HG02588 (cell line): ENCODE measurements at regions not wholly inside any gene's neighbourhood (a gene's known extent, or its start where the extent isn't known, plus 50 kb on each side); places are given as distances from the start of the nearest gene placed in this dataset.
"Not testable (repeated sequence)": the region's sequence is repeated elsewhere in the genome, so short reads cannot be mapped to it uniquely, and the experiment has no call there.

Experiments used
- ATAC-seq: cut with Tn5 transposase; IDR thresholded peaks from one replicate; pipeline ENCODE4 v1.9.1; 2021; ENCODE audit warnings: mild to moderate bottlenecking, moderate library complexity; ENCODE audit not compliant: unreplicated experiment

DNA sequence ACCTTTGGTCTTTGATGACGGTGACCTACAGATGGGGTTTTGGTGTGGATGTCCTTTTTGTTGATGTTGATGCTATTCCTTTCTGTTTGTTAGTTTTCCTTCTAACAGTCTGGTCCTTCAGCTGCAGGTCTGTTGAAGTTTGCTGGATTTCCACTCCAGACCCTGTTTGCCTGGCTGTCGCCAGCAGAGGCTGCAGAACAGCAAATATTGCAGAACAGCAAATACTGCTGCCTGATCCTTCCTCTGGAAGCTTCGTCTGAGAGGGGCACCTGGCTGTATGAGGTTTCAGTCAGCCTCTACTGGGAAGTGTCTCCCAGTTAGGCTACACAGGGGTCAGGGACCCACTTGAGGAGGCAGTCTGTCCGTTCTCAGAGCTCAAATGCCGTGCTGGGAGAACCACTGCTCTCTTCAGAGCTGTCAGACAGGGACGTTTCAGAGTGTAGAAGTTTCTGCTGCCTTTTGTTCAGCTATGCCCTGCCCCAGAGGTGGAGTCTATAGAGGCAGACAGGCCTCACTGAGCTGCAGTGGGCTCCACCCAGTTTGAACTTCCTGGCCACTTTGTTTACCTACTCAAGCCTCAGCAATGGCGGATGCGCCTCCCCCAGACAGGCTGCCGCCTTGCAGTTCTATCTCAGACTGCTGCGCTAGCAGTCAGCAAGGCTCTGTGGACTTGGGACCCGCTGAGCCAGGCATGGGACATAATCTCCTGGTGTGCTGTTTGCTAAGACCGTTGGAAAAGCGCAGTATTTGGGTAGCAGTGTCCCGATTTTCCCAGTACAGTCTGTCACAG lies 156.4 kb upstream of the NR3C2 start:
- not testable (repeated sequence) for ATAC-seq

DNA sequence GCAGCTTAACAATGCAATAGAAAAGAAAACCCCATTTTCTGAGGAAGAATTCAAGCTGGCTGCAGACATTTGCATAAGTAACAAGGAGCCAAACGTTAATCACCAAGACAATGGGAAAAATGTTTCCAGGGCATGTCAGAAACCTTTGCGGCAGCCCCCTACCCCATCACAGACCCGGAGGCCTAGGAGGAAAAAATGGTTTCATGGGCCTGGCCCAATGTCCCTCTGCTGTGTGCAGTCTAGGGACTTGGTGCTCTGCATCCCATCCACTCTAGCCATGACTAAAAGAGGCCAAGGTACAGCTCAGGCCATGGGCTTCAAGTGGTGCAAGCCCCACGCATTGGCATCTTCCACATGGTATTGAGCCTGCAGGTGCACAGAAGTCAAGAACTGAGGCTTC lies 147.0 kb upstream of the NR3C2 start:
- no peak for ATAC-seq

DNA sequence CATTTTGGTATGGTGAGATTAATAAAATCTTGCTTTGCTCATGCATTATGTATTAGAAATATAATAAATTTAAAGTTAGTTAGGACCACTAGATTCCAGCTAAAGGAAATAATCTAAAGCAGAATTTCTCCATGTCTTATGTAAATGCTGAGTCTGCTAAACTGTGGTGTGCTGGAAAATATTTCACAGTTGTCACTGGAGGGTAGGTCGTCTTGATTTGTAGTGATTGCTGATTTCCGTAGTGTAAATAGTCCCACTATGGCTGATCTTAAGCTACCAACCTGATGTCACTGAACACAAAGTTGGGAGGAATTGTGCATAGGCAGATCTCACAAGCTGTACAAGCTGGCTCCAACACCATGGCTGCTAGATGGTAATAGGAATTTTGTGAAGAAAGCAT lies 133.4 kb upstream of the NR3C2 start:
- no peak for ATAC-seq

DNA sequence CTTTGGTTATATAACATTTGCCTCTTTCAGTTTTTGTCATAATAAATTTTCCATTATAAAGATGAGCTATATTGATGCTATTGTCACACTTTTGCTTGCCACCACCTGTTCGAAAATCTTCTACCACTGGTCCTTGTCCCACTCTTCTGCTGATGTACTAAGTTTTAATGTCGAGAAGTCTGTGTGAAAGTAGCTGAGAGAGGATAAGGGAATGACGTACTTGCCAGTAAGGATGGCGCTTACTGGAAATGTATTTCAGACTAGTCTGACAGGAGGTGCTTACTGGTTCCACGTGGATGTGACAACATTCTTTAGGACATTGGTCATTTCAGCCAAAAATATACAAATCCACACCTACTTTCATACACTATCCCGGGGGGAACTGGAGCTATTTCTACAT lies 132.7 kb upstream of the NR3C2 start:
- ATAC-seq: no peak

DNA sequence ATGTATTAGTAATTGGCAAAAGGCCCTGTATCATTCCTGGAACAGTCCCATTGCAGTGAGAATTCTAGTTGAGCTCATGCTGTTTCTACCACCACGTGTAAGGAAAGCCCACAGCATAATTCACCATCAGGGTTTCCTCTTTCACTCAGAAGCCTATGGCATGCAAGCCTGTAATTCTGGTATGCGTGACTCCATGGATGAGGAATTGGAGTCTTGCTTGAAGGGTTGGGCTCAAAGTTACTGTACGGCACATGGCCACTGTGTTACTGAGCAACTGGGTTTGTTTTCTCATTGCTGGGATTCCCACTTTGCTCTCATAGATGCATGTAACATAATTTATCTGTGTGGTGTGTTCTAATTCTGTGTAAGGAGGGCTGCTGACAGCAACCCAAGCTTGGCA lies 132.3 kb upstream of the NR3C2 start:
- no peak for ATAC-seq

DNA sequence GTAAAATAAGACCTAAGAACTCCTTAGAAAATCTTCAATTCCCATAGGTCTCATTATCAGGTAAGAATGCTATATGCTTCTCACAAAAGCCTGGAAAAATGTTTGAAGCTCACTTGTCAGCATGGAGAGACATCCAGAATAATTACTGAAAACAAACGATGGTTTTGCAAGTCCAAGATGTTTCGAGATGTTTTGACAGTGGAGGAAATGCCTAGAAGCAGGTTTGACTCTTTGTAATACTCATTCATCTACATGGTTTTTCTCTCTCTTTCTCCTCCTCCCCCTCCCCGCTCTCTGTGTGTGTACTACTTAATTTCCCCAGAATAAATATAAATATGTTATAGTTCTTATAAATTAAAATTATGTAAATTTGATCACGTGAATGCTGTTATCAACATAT lies 131.9 kb upstream of the NR3C2 start:
- no peak for ATAC-seq

DNA sequence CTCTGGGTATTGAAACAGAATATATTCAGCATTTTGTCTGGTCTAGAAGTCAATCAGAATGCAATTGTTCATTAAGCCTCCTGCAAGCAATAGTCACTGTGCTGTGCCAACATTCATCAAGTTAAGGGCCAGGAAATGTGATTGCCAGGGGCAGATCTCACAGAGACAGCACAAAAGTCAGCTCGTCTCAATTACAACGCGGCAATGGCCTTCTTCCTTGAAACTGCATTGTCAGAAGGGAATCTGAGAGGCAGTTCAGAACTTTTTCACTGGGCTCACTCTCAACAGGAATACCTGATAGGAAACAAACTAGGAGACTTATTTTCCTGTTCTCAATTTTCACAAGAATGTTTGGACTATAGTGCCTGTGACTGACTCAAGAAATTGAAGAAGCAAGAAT lies 131.1 kb upstream of the NR3C2 start:
- no peak for ATAC-seq

DNA sequence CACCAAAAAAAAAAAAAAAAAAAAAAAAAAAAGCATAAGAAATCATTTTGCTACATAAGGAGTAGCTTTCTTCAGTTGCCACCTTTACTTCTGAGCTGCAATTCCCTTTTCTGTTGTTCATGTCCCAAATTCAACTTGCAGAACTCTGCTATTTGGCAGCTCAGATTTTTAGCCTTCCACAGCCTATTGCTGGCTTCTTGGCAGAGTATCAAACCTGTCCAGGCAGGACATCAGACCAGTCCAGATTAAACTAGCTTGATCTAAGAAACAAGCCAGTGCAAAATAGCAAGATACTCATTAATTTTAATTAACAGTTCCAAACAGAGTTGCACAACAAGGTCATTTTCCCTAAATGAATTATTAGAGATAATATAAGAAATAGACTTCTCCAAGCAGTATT lies 123.6 kb upstream of the NR3C2 start:
- ATAC-seq: no peak

DNA sequence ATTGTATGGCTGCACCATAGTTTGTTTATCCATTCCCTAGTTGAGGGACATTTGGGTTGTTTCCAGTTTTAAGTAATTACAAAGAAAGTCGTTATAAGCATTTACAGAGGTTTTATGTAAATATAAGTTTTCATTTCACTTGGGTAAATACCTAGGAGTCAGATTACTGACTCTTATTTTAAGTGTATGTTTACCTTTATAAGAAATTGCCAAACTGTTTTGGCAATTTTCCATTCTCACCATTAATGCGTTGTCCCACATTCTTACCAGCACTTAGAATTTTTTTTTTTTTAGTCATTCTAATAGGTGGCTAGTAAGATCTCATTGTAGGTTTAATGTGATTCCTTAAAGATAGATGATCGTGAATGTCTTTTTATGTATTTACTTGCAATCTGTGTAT lies 121.5 kb upstream of the NR3C2 start:
- no peak for ATAC-seq

DNA sequence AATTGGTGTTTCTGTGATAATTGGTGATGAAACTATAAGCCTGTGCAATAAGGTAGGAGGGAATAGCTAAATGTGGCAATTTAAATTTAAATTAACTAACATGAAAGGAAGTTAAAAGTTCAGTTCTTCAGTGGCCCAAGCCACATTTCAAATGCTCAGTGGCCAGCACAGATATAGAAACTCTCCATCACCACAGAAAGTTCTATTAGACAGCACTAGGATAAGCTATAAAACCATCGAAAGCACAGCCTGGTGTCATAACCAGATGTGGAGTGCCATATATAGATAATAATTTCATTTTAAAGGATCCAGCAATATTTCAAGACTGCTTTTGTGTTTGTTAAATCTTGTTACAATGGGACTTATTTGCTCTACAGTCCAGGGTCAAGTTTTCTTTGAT lies 119.3 kb upstream of the NR3C2 start:
- no peak for ATAC-seq

DNA sequence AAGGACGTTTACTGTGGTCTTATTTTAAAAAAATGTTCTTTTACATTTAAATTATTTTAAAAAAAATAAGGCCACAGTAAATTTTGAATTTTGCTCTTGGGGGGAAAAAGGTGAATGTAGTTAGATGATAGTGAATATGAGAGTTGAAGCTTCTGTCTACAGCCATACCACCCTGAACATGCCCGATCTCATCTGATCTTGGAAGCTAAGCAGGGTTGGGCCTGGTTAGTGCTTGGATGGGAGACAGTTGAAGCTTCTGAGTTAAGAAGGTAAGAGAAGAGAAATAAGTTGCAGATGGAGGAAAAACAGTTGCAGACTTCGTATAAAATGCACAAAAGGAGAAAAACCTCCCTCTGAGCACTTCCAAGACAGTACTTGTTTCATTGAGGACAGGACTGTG lies 115.6 kb upstream of the NR3C2 start:
- ATAC-seq: no peak

DNA sequence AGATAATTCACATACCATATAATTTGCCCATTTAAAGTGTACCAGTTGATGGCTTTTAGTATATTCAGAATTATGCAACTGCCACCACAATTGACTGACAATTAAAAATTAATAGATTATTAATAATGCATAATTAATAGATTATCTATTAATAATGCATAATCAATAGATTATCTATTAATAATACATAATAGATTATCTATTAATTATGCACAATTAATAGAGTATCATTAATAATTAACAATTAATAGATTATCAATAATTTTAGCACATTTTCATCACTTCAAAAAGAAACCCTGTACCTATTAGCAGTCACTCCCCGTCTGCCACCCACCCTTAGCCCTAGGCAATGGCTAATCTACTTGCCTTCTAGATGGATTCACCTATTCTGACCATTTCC lies 108.6 kb upstream of the NR3C2 start:
- ATAC-seq: no peak

DNA sequence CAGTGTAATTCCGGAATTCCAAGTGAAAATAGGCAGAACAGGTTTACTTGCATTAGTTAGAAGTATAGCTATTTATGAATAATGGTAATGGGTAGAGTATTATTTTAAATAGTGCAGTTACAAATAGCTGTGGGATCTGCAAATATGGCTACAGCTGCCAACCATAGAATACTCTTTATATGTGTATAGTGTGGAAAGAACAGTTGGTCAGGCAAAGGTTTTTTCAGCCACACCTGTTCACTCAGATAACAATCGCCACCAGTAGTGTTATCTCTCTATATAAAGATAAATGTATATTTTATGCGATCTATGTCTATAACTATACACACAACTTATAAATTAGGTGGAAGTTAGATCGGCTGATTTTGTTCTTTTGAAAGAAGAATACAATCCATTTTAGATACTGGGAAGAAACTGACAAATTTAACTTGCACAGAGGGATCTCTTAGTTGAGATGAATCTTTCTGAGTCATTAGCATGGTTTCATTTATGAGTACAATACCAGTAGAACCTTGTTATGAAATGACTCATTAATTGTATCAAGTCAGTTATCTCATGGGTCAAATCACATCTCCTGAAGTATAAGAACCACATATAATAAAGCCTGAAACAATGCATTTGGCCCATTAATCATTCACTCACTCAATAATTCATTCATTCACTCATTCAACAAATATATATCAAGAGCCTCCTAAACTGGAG lies 100.9 kb upstream of the NR3C2 start:
- no peak for ATAC-seq

DNA sequence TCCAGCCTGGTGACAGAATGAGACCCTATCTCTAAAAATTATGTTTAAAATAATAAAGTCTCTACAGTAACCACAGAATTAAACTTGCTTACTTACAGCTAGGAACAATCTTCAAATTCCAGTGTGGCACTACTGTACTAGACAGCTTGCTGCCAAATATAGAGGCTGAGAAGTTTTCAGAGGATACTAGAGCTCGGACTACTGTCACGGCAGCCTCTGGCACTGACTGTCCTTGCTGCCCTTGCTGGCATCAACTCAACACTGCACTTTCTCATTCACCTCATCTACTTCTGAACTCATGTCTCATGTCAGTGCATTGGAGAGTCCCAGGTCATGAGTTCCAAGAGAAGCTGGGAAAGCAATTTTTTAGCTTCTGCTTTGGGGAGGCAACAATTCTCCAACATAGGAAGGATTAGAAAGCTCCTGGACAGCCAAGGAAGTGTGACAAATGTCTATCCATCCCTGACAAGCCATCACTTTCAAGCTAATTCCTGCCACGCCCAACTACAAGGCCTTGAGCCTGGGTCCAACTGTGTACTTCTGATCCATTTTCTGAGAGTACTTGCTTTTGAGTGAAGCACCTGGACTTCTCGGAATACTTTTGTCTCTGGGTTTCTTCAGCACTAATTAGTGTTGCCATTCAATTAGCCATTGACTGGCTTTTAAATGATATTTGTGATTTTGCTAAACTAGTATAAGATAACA lies 98.6 kb upstream of the NR3C2 start:
- no peak for ATAC-seq

DNA sequence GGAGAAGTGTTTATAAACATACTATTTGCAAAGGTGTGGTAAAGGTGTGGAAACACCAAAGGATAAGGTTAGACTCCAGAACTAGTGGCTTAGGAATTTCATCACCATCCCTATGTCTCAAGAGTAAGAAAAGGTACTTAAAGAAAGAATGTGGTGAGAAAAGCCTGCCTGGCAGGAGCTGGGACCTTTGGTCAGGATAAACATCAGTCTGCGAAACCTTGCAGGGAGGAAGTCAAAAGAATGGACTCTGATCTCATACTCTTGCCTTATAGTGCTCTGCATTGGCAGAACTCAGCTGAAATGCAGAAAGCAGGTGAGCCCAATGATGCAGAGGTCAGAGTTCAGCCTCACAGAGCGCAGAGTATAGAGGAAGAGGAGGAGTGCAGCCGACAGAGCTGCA lies 97.2 kb upstream of the NR3C2 start:
- ATAC-seq: no peak

DNA sequence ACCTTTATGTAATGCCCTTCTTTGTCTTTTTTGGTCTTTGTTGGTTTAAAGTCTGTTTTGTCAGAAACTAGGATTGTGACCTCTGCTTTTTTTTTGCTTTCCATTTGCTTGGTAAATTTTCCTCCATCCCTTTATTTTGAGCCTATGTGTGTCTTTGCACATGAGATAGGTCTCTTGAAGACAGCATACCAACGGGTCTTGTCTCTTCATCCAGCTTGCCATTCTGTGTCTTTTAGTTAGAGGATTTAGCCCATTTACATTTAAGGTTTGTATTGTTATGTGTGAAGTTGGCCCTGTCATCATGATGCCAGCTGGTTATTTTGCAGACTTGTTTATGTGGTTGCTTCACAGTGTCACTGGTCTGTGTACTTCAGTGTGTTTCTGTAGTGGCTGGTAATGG lies 91.6 kb upstream of the NR3C2 start:
- not testable (repeated sequence) for ATAC-seq

DNA sequence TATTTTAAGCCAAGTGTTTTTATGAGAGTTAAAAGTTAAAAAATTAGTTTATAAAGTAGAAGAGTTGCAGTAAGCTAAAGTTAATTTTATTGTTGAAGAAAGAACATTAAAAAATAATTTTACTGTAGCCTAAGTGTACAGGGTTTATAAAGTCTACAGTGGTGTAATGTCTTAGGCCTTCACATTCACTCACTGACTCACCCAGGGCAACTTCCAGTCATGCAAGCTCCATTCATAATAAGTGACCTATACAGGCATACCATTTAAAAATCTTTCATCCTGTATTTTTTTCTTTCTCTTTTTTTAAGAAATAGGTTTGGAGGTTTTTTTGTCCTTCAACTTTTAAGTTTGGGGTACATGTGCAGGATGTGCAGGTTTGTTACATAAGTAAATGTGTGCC lies 87.9 kb upstream of the NR3C2 start:
- ATAC-seq: no peak

DNA sequence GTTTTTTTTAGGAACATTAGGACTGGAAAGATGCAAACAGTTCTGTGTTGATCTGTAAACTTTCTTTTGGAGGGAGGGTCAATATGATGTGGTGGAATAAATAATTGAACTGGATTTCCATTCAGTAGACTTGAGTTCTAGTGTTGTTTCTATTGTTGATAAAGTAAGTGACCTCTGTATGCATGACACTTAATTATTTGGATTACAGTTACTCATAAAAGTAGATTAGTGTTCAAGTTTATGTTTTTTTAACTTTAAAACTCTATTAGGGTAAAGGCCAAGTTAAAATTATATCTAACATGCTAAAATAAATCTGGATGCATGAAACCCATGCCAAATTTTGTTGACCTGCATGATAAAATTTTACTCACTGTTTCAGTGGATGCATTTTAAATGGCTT lies 85.4 kb upstream of the NR3C2 start:
- no peak for ATAC-seq

DNA sequence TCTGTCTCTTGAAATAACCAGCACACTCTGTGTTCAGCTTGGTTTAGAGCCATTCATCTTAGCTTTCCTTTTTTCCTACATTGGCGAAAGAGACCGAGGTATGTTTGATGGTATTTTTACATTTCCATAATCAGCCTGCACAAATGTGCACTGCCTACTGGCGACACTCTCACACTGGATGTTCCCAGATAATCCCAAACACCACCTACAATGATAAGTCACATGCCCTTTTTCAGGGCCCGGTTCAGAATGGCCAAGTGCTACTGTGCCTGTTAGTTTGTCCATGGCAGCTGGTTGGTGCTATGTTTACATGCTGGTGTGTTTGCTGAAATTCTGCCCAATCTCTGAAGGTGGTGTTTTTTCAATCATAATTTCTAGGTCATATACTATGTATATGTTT lies 80.8 kb upstream of the NR3C2 start:
- no peak for ATAC-seq

DNA sequence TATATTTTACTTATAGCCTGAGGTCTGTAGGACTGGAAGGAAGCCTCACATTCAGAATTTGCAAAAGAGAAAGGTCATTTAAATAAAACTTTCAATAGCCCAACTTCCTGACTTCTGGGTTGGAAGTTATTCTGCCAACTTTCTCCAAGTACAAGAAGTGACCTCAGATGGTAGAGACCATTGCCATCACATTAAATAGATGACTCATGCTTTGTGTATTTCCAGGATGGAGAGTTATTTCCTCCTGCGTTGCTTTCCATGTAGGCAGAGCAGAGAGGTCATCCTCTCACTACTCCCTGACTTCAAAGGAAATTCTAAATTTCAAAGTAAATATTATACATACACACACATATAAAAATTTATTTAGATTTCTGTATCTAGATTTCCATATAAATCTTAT lies 73.0 kb upstream of the NR3C2 start:
- no peak for ATAC-seq

DNA sequence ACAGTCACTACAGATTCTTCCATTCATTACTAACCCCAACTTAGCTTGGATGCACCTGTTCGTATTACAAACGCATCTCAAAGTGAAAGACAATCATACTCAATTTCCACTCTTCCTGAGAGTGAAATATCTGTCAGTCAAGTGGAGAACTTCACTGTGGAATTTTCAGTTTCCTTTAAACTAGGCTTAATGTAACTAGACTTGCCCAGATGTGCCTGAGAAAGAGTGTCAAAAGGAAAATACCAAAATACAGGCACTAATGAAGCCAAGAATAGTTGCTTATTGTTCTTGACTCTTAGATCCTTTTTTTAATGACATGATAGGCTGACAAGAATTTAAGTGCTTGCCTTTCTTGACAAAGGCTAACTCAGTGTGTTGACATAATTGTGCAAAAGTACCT lies 72.4 kb upstream of the NR3C2 start:
- ATAC-seq: no peak

DNA sequence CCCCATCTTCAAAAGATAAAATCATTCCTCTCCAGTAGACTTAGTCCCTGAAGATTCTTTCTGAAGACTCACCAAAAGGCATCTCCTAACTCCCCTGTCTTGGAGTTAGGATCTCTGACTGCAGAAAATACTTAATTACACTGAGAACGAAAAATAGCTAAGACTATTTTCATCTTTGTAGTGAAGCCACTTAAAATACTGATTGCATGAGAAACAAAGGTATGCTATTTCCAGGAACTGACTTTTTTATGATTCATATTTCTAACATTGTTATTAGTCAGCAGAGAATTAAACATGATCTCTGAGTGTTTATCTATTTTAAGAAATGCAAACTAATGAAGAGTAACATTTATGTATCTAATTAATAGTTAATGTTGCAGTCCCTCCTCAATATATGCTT lies 71.8 kb upstream of the NR3C2 start:
- no peak for ATAC-seq
